ENCODE measurements at regions not wholly inside any gene's neighbourhood (a gene's known extent, or its start where the extent isn't known, plus 50 kb on each side); places are given as distances from the start of the nearest gene placed in this dataset.

DNA sequence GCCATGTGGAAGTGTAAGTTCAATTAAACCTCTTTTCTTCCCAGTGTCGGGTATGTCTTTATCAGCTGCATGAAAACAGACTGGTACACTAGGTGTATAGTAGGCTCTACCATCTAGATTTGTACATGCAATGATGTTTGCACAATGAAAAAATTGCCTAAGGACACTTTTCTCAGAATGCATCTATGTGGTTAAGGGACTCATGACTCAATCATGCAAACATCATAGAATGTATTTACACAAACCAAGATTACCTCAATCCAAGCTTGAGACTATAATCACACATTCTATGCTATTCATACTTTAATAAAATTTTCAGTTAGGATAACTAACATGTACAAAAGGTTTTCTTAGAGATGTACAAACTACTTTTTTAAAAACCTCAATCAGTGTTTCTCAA lies 1164.5 kb downstream of the CDH12 start:
- Histone ChIP-seq H3K27ac (ENCODE audit: extremely low read length, insufficient read depth, low read length) (no peak overlapping the region), H3K4me2 (ENCODE audit: low read depth, low read length) (no peak overlapping the region), H3K9ac (ENCODE audit: insufficient read depth, low read depth, low read length) (no peak overlapping the region), H4K20me1 (ENCODE audit: insufficient read depth, low read length) (no peaks in the 10 kb centered on the region), H3K4me1 (ENCODE audit: insufficient read depth, low read length) (no peaks in the 10 kb centered on the region), H3K36me3 (replicated peaks in 1 of 2; ENCODE audit: control insufficient read depth in 1 of 2, insufficient read depth in 2 of 2, low read length in 2 of 2) (no peaks in the 10 kb centered on the region), H3K27me3 (ENCODE audit: control insufficient read depth in 1 of 2, insufficient read depth in 2 of 2, low read length in 2 of 2) (no peaks in the 10 kb centered on the region), H3K4me3 (replicated peaks in 1 of 3; ENCODE audit: insufficient read depth in 1 of 3, low read depth in 2 of 3, low read length in 3 of 3) (no peak overlapping the region), H3K79me2 (ENCODE audit: insufficient read depth, low read length) (no peaks in the 10 kb centered on the region), H3K9me3 (ENCODE audit: low read length) (no peaks in the 10 kb centered on the region), H2AFZ (ENCODE audit: low read length) (no peak overlapping the region)
- DNase-seq (ENCODE audit: low spot score) (no peak), FAIRE-seq (no peak), ATAC-seq (no peak)
- TF ChIP-seq, protein P1, sequence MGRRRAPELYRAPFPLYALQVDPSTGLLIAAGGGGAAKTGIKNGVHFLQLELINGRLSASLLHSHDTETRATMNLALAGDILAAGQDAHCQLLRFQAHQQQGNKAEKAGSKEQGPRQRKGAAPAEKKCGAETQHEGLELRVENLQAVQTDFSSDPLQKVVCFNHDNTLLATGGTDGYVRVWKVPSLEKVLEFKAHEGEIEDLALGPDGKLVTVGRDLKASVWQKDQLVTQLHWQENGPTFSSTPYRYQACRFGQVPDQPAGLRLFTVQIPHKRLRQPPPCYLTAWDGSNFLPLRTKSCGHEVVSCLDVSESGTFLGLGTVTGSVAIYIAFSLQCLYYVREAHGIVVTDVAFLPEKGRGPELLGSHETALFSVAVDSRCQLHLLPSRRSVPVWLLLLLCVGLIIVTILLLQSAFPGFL (CRISPR knock-in tag; IDR thresholded peaks at IDR 0.05) = no peak
- TF ChIP-seq SOX6 (IDR thresholded peaks at IDR 0.05) (no peak), SOX6 (CRISPR knock-in tag; IDR thresholded peaks at IDR 0.05) (no peak), KDM3A (CRISPR knock-in tag; IDR thresholded peaks at IDR 0.05; ENCODE audit: low read depth) (no peak), GTF3A (CRISPR knock-in tag; conservative IDR thresholded peaks at IDR 0.05) (no peak), CHCHD3 (CRISPR knock-in tag; IDR thresholded peaks at IDR 0.05) (no peak), MXI1 (IDR thresholded peaks at IDR 0.05; ENCODE audit: borderline replicate concordance, low read depth, low read length) (no peak), ZMAT3 (CRISPR knock-in tag; conservative IDR thresholded peaks at IDR 0.05) (no peak), ZNF629 (CRISPR knock-in tag; conservative IDR thresholded peaks at IDR 0.05) (no peak)
- TF ChIP-seq, protein P2, sequence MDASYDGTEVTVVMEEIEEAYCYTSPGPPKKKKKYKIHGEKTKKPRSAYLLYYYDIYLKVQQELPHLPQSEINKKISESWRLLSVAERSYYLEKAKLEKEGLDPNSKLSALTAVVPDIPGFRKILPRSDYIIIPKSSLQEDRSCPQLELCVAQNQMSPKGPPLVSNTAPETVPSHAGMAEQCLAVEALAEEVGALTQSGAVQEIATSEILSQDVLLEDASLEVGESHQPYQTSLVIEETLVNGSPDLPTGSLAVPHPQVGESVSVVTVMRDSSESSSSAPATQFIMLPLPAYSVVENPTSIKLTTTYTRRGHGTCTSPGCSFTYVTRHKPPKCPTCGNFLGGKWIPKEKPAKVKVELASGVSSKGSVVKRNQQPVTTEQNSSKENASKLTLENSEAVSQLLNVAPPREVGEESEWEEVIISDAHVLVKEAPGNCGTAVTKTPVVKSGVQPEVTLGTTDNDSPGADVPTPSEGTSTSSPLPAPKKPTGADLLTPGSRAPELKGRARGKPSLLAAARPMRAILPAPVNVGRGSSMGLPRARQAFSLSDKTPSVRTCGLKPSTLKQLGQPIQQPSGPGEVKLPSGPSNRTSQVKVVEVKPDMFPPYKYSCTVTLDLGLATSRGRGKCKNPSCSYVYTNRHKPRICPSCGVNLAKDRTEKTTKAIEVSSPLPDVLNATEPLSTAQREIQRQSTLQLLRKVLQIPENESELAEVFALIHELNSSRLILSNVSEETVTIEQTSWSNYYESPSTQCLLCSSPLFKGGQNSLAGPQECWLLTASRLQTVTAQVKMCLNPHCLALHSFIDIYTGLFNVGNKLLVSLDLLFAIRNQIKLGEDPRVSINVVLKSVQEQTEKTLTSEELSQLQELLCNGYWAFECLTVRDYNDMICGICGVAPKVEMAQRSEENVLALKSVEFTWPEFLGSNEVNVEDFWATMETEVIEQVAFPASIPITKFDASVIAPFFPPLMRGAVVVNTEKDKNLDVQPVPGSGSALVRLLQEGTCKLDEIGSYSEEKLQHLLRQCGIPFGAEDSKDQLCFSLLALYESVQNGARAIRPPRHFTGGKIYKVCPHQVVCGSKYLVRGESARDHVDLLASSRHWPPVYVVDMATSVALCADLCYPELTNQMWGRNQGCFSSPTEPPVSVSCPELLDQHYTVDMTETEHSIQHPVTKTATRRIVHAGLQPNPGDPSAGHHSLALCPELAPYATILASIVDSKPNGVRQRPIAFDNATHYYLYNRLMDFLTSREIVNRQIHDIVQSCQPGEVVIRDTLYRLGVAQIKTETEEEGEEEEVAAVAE (CRISPR knock-in tag; IDR thresholded peaks at IDR 0.05; ENCODE audit: borderline replicate concordance) = no peak
- CTCF ChIA-PET (ENCODE audit: low intra/inter-chr PET ratio, low total read pairs) = no interaction called here
- WGBS (ENCODE audit: low lambda C conversion rate) = 0% methylated on average over 1 of the region's 1 CpG
- POLR2A ChIA-PET = no interaction called here
- in situ Hi-C loops (cut with HindIII; ENCODE audit: extremely low pct_ligation_motif_present, low pct_unique_long_range_greater_than_20kb) = no loop called here
- intact Hi-C loops (cut with micrococcal nuclease; ENCODE audit: unreplicated experiment) = no loop called here
- no TSS peak for BruUV-seq (replicated peaks)
